Colonic mucosa (tissue), 4 donors: ENCODE measurements at regions not wholly inside any gene's neighbourhood (a gene's known extent, or its start where the extent isn't known, plus 50 kb on each side); places are given as distances from the start of the nearest gene placed in this dataset.

Experiments used
- DNase-seq: peaks from one replicate; pipeline ENCODE4 v3.0.0-alpha.2; 2020
- H3K27ac ChIP-seq: fragments of 200-600 bp; one replicate; pipeline ENCODE4 v1.8.0; 2021
- H3K27me3 ChIP-seq: fragments of 200-600 bp; one replicate; pipeline ENCODE4 v1.8.0; 2021
- H3K36me3 ChIP-seq: fragments of 200-600 bp; one replicate; pipeline ENCODE4 v1.8.0; 2021
- H3K4me1 ChIP-seq: fragments of 200-600 bp; one replicate; pipeline ENCODE4 v1.8.0; 2021; ENCODE audit warnings: mild to moderate bottlenecking
- H3K4me3 ChIP-seq: fragments of 200-600 bp; one replicate; pipeline ENCODE4 v1.8.0; 2021
- H3K9ac ChIP-seq, 2 donors: one replicate each; pipeline ENCODE4 v1.7.0; 2013; ENCODE audit warnings: control low read depth in 2 of 2, low read depth in 2 of 2, low read length in 2 of 2
- H3K9me3 ChIP-seq: fragments of 200-600 bp; one replicate; pipeline ENCODE4 v1.8.0; 2021
- intact Hi-C: fragments of 100-400 bp; cut with DNase I; formaldehyde crosslinking; loops from one replicate; pipeline ENCODE4 v1.14.1; 2022
- TF ChIP-seq, protein P1 (sequence below): fragments of 200-600 bp; IDR thresholded peaks from one replicate; pipeline ENCODE4 v1.8.0; 2022; ENCODE audit warnings: antibody characterized with exemption, mild to moderate bottlenecking
- donor health status: healthy.
- donor health status: DM: no; HTN: no; CAD: no.
- donor health status: DM: no; HTN: no; CAD: no.

DNA sequence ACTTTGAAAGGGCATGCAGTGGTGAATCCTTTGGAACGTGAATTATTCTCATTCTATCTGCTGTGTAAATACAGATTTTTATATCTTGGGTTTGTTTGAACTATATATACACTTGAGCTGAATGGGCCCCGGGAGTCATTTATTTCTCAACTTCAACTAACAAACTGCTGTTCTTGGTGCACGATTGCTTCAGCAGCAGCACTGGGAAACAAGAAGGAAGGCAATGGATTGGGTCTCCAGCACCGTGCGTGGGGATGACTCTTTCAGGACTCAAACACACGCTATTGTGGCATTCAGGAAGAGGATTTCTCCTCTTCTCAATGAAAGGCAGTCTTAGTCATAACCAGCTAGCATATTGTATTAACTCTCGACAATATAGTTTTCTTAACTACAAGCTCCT, 226.0 kb upstream of the NFE2L3 start:
- Histone ChIP-seq H3K4me1 (no peaks in the 10 kb centered on the region), H3K4me3 (no peak overlapping the region), H3K9me3 (no peaks in the 10 kb centered on the region), H3K9ac (no peak overlapping the region), H3K27ac (no peak overlapping the region), H3K27me3 (no peaks in the 10 kb centered on the region), H3K36me3 (no peaks in the 10 kb centered on the region)
- TF ChIP-seq, protein P1, sequence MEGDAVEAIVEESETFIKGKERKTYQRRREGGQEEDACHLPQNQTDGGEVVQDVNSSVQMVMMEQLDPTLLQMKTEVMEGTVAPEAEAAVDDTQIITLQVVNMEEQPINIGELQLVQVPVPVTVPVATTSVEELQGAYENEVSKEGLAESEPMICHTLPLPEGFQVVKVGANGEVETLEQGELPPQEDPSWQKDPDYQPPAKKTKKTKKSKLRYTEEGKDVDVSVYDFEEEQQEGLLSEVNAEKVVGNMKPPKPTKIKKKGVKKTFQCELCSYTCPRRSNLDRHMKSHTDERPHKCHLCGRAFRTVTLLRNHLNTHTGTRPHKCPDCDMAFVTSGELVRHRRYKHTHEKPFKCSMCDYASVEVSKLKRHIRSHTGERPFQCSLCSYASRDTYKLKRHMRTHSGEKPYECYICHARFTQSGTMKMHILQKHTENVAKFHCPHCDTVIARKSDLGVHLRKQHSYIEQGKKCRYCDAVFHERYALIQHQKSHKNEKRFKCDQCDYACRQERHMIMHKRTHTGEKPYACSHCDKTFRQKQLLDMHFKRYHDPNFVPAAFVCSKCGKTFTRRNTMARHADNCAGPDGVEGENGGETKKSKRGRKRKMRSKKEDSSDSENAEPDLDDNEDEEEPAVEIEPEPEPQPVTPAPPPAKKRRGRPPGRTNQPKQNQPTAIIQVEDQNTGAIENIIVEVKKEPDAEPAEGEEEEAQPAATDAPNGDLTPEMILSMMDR = no peak
- intact Hi-C loops = no loop called here
- DNase-seq = no peak

DNA sequence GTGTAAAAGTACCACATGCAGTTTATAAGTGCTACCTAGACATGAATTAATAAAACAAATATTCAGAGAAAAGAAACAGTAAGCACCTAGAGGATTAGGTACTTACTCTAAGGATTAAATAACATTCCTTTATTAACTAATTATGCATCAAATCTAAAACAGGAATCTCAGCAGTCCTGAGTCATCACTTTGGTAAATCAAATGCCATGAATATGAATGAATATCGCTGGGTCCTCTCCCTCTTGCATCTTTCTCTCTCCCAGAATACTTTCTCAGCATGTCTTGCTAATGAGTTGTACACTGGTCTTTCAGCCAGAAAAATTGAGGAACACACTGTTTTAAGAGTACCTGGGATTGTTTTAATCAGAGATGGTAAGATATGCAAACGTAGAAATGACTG, 225.5 kb upstream of the NFE2L3 start:
- no peak for DNase-seq
- Histone ChIP-seq H3K4me3 (no peak overlapping the region), H3K27me3 (no peaks in the 10 kb centered on the region), H3K9ac (no peak overlapping the region), H3K4me1 (no peaks in the 10 kb centered on the region), H3K9me3 (no peaks in the 10 kb centered on the region), H3K27ac (no peak overlapping the region), H3K36me3 (no peaks in the 10 kb centered on the region)
- intact Hi-C loops = no loop called here
- TF ChIP-seq, protein P1 = no peak

DNA sequence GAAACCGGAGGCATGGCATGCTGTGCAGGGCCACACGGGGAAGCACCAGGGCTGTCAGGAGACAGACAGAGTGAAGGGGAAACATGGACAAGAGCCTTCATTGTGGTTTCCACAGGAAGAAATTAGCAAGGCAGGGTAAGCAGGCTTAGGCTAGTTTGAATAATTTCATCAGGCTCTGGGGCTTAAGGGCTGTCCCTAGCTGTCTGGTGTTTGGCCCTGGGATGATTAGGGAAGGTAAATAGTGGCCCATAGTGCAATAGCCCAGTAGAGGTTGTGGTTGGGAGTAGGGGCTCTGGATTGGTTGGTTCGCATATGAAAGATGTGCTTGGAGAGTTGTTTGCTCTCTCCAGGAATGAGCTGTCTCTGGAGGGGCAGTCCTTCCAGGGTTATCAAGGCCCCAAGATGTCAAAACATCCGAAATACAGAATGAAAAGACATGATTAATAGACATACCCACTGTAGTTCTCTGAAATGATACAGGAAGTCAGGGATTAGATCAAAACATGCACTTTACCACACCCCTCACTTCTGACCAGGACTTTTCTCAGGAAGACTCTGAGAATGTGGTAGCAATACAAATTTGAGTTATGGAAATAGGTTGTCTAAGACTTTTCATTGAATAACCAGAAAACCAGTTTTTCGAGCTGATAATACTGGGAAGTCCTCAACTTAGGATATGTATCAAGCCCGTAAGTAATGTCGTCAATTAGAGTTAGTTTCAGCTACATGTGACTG, 224.9 kb upstream of the NFE2L3 start:
- no peaks in the 10 kb centered on the region for H3K27me3 ChIP-seq
- no peak overlapping the region for H3K27ac ChIP-seq
- intact Hi-C loops = no loop called here
- H3K9me3 ChIP-seq = no peaks in the 10 kb centered on the region
- H3K9ac ChIP-seq = no peak overlapping the region
- H3K4me1 ChIP-seq = no peaks in the 10 kb centered on the region
- no peaks in the 10 kb centered on the region for H3K36me3 ChIP-seq
- TF ChIP-seq, protein P1 = no peak
- no peak overlapping the region for H3K4me3 ChIP-seq
- DNase-seq = no peak

DNA sequence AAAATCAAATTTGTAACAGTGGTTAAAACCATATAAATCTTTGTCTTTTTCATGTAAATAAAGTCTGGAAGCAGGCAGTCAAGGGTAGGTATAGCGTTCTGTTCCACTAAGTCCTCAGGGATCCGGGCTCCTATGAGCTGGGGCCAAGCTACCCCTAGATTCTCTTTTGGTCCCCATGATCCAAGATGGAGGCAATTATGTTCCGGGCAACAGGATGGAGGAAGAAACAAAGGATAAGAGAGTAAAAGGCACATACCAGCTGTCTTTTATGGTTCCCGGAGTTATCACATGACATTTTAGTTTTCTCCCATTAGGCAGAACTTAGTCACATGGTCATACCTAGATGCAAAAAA, 224.4 kb upstream of the NFE2L3 start:
- TF ChIP-seq, protein P1 = no peak
- no peaks in the 10 kb centered on the region for H3K4me1 ChIP-seq
- no peaks in the 10 kb centered on the region for H3K36me3 ChIP-seq
- H3K4me3 ChIP-seq = no peak overlapping the region
- no peak for DNase-seq
- H3K27me3 ChIP-seq = no peaks in the 10 kb centered on the region
- H3K27ac ChIP-seq = no peak overlapping the region
- intact Hi-C loops = no loop called here
- H3K9ac ChIP-seq = no peak overlapping the region
- no peaks in the 10 kb centered on the region for H3K9me3 ChIP-seq

DNA sequence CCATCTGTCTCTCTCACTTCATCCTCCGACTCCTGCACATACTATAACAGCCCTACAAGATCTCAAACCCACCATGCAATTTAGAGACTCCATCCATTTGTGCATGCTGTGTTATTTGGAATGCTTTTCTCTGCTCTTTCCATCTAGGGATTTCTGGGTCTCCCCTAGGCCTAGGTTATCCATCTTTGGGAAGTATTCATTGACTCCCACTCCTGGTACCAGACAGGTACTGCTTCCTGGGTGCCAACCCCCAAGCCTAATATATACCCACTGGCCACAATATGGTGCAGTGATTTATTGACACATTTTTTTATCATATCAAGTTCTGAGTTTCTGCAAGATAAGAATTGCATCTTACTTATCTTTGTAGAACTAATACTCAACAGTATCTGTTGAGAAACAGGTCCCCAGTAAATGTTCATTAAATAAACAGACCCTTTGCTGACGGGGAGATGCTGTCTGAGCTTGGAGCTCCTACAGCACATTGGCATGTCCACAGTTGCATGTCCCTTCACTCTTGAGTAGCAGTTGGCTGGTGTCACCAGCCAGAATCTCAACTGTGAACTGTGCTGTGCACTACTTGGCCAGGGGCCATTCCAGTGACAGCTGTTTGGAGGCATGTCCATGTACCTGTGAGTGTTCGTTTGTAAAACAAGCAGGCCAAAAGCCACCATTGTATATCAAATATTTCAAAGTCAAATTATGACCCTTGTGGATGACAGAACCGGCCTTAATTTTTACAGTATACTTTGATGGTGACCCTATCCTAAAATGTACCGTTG, 223.3 kb upstream of the NFE2L3 start:
- no peak for DNase-seq
- Histone ChIP-seq H3K4me1 (no peaks in the 10 kb centered on the region), H3K36me3 (no peaks in the 10 kb centered on the region)

More for the DNA sequence above, 223.3 kb upstream of the NFE2L3 start:
- Histone ChIP-seq H3K4me3 (no peak overlapping the region), H3K9me3 (no peaks in the 10 kb centered on the region), H3K27ac (no peak overlapping the region), H3K9ac (no peak overlapping the region), H3K27me3 (no peaks in the 10 kb centered on the region)
- TF ChIP-seq, protein P1 = no peak
- intact Hi-C loops = no loop called here
